ENCODE measurements at regions not wholly inside any gene's neighbourhood (a gene's known extent, or its start where the extent isn't known, plus 50 kb on each side); places are given as distances from the start of the nearest gene placed in this dataset.

- no peaks in the 10 kb centered on the region for H3K36me3 Mint-ChIP-seq (ENCODE audit: unreplicated experiment)
- H3K27me3 Mint-ChIP-seq (ENCODE audit: unreplicated experiment) = no peaks in the 10 kb centered on the region
- H3K27ac Mint-ChIP-seq (ENCODE audit: unreplicated experiment) = no peak overlapping the region
- no peaks in the 10 kb centered on the region for H3K9me3 Mint-ChIP-seq (ENCODE audit: unreplicated experiment)
- H3K4me1 Mint-ChIP-seq (ENCODE audit: low read depth, unreplicated experiment) = no peaks in the 10 kb centered on the region
- no peak for TF ChIP-seq CTCF (IDR thresholded peaks at IDR 0.05; ENCODE audit: partially characterized antibody, unreplicated experiment)
- H3K4me3 Mint-ChIP-seq (ENCODE audit: unreplicated experiment) = no peak overlapping the region
- no peak for DNase-seq
Measured at GRCh38 chr10:8790390-8790789, 735.9 kb downstream of the GATA3 start.

GRCh38 chr10:8794860-8795259 is 740.4 kb downstream of the GATA3 start:
- H3K4me1 Mint-ChIP-seq (ENCODE audit: low read depth, unreplicated experiment) = no peaks in the 10 kb centered on the region
- DNase-seq = no peak
- H3K9me3 Mint-ChIP-seq (ENCODE audit: unreplicated experiment) = no peaks in the 10 kb centered on the region
- H3K27ac Mint-ChIP-seq (ENCODE audit: unreplicated experiment) = no peak overlapping the region
- no peaks in the 10 kb centered on the region for H3K27me3 Mint-ChIP-seq (ENCODE audit: unreplicated experiment)
- TF ChIP-seq CTCF (IDR thresholded peaks at IDR 0.05; ENCODE audit: partially characterized antibody, unreplicated experiment) = no peak
- no peaks in the 10 kb centered on the region for H3K36me3 Mint-ChIP-seq (ENCODE audit: unreplicated experiment)
- no peak overlapping the region for H3K4me3 Mint-ChIP-seq (ENCODE audit: unreplicated experiment)

GRCh38 chr10:8800426-8800825 is 745.9 kb downstream of the GATA3 start:
- TF ChIP-seq CTCF (IDR thresholded peaks at IDR 0.05; ENCODE audit: partially characterized antibody, unreplicated experiment) = no peak
- DNase-seq = no peak
- Mint-ChIP-seq H3K27ac (ENCODE audit: unreplicated experiment) (no peak overlapping the region), H3K27me3 (ENCODE audit: unreplicated experiment) (no peaks in the 10 kb centered on the region), H3K9me3 (ENCODE audit: unreplicated experiment) (no peaks in the 10 kb centered on the region), H3K4me1 (ENCODE audit: low read depth, unreplicated experiment) (no peaks in the 10 kb centered on the region), H3K36me3 (ENCODE audit: unreplicated experiment) (no peaks in the 10 kb centered on the region), H3K4me3 (ENCODE audit: unreplicated experiment) (no peak overlapping the region)

GRCh38 chr10:8803992-8804391 is 749.5 kb downstream of the GATA3 start:
- Mint-ChIP-seq H3K4me1 (ENCODE audit: low read depth, unreplicated experiment) (no peaks in the 10 kb centered on the region), H3K27ac (ENCODE audit: unreplicated experiment) (no peak overlapping the region), H3K4me3 (ENCODE audit: unreplicated experiment) (no peak overlapping the region), H3K9me3 (ENCODE audit: unreplicated experiment) (peaks cover 6% of the 10 kb centered on the region), H3K36me3 (ENCODE audit: unreplicated experiment) (no peaks in the 10 kb centered on the region), H3K27me3 (ENCODE audit: unreplicated experiment) (peaks cover 3% of the 10 kb centered on the region)
- no peak for TF ChIP-seq CTCF (IDR thresholded peaks at IDR 0.05; ENCODE audit: partially characterized antibody, unreplicated experiment)
- no peak for DNase-seq

DNA sequence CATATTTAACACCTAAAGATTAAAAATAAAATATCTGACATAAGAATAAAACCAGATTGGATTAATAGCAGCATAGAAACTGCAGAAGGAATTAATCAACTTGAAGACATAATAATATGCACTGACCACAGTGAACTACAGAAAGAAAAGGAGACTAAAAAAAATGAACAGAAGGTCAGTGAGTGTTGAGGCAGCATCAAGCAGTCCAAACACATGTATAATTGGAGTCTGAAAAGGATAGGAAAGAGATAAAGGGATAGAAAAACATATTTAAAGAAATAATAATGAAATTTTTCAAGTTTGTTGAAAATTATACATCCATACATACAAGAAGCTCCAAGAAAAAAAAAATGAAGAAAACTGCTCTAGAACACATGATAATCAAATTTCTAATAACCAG is 756.2 kb downstream of the GATA3 start:
- Mint-ChIP-seq H3K9me3 (ENCODE audit: unreplicated experiment) (peaks cover 6% of the 10 kb centered on the region), H3K27me3 (ENCODE audit: unreplicated experiment) (peaks cover 3% of the 10 kb centered on the region), H3K36me3 (ENCODE audit: unreplicated experiment) (no peaks in the 10 kb centered on the region), H3K4me3 (ENCODE audit: unreplicated experiment) (no peak overlapping the region), H3K27ac (ENCODE audit: unreplicated experiment) (no peak overlapping the region), H3K4me1 (ENCODE audit: low read depth, unreplicated experiment) (no peaks in the 10 kb centered on the region)
- DNase-seq = no peak
- no peak for TF ChIP-seq CTCF (IDR thresholded peaks at IDR 0.05; ENCODE audit: partially characterized antibody, unreplicated experiment)
